SK-N-DZ (cell line): ENCODE measurements at regions not wholly inside any gene's neighbourhood (a gene's known extent, or its start where the extent isn't known, plus 50 kb on each side); places are given as distances from the start of the nearest gene placed in this dataset.

ENCODE experiments used
- DNase-seq: peaks from one replicate; pipeline ENCODE4 v3.0.0-alpha.2; 2015; ENCODE audit warnings: low spot score

GRCh38 chr1:213374369-213374768 is 323.3 kb downstream of the RPS6KC1 start:
- peak; percentile 67 for DNase-seq

DNA sequence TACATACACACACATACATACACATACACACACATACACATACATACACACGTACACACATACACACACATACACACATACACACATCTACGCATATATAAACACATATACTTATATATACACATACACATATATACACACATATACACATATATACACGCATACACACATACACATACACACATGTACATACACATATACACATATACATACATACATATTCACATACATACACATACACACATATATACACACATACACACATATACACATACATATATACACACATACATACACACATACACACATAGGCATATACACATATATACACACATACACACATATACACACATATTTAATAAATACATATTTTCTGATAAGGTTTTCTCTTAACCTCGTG is 324.0 kb downstream of the RPS6KC1 start:
- no peak for DNase-seq

DNA sequence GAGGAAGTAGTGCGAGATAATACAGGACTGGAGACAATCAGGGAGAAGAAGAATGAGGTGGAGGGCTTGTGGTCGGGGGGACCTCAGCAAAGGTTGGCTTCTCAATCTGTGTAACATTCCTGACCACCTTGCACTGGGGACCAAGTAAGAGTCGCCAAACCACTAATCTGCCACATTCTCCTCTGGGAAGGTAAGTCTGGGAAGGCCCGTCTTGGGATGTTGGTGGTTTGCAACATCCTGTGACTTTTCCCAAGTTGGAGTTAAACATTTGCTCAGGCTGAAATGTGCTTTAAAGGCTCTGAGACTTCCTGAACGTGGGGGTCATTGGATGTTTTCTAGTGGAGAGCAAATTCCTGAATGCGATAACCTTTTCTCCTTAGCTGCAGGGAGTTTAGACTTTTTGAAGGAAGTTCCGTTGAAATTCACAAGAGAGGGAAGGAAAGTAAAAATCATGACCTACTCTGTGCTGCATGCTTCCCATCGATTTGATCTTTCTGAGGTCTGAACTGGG is 325.9 kb downstream of the RPS6KC1 start:
- DNase-seq: no peak

DNA sequence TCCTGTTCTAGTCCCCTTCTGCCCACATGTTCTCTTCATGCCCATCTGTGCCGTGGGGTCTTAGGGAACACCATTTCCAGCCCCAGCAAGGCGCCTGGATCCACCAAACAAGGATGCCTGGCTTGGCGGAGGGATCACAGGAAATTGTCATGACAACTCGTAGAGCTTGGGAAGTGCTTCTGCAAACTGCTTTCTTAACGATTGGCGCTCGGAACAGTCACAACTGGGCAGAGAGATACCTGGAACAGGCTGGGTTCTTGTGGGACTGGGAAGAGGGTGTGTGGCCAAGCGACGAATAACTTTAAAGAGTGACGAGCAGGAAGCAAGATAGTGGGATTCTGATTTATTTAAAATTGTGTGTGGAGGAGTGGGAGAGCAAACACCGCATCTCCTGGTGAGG is 329.8 kb downstream of the RPS6KC1 start:
- no peak for DNase-seq

- DNase-seq: no peak
Observed at GRCh38 chr1:213381572-213382084, 330.6 kb downstream of the RPS6KC1 start.

GRCh38 chr1:213383465-213383864 is 332.4 kb downstream of the RPS6KC1 start:
- no peak for DNase-seq

DNA sequence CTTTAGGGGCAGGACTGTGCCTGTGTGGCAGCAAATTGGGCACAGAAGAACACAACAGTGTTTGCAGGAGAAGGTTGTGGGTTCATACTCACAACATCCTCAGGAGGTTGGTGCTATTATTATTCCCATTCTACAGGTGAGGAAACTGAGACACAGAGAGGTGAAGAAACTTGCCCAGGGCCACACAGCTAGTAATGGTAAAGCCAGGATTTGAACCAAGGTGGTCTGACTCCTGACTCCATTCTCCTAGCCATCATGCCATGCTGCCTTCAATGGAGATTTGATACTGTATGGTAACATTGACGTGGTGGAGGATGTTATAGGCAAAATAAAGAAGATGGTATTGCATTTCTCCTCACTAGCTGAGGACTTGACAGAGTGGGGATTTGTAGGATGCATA is 334.2 kb downstream of the RPS6KC1 start:
- DNase-seq: no peak

- DNase-seq: no peak
Observed at GRCh38 chr1:213385806-213386324, 334.8 kb downstream of the RPS6KC1 start.

GRCh38 chr1:213387380-213388015 is 336.5 kb downstream of the RPS6KC1 start:
- no peak for DNase-seq

DNA sequence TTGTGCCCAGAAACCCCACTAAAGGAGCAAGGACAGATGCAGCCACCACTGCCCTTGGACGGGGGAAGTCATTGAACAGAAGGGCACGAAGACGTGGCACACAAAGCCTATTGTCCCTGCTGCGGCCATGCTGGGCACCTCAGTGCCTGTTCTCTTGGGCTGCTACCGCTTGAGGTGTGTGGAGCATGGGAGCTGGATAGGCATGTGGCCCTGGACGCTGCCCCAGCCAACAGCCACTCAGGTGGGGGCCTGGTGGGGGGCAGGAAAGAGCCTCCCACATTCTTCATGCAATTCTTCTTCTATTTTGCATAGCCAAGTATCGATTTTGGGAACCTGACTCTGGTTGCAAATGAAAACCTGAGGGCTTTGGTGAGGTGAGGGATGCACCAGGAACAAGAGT is 337.2 kb downstream of the RPS6KC1 start:
- DNase-seq: no peak

GRCh38 chr1:213389061-213389581 is 338.1 kb downstream of the RPS6KC1 start:
- DNase-seq: no peak

DNA sequence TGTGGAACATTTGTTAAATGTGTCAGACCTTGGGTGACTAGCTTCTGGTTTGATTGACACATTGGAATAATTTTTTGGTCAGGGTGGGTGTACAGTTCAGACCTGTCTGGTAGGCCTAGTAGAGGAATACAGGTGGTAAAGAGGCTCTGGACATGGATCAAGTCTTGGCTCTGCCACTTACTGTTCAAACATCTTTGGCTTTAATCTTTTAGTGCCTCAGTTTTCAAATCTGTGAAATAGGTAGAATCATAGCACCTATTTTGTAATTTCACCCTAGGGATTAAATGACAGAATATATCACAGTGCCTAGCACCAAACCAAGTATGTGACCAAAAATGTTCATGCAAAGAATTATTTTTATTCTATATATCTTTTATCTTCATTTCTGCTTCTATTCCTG is 340.4 kb downstream of the RPS6KC1 start:
- no peak for DNase-seq

- DNase-seq: no peak
Observed at GRCh38 chr1:213393860-213394259, 342.8 kb downstream of the RPS6KC1 start.

GRCh38 chr1:213394837-213395236 is 343.8 kb downstream of the RPS6KC1 start:
- no peak for DNase-seq

GRCh38 chr1:213397638-213398037 is 346.6 kb downstream of the RPS6KC1 start:
- DNase-seq: no peak

- DNase-seq: no peak
Observed at GRCh38 chr1:213399695-213400094, 348.7 kb downstream of the RPS6KC1 start.

GRCh38 chr1:213409208-213409631 is 358.2 kb downstream of the RPS6KC1 start:
- DNase-seq: no peak

- DNase-seq: no peak
Observed at GRCh38 chr1:213409971-213410370, 358.9 kb downstream of the RPS6KC1 start.

DNA sequence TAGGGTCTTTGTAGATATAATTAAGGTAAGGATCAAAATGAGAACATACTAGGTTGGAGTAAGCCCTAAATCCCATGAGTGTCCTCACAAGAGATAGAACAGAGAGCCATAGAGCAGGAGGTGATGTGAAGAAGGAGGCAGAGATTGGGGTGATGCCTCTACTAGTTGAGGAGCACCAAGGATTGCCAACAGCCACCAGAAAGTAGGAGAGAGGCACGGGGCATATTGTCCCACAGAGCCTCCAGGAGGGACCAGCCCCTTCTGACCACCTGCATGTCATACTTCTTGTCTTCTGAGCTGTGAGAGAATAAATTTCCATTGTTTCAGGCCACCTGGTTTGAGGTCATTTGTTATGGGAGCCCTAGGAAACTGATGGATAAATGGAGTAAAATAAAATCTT is 363.3 kb downstream of the RPS6KC1 start:
- DNase-seq: no peak

GRCh38 chr1:213414911-213415310 is 363.9 kb downstream of the RPS6KC1 start:
- DNase-seq: no peak

- DNase-seq: no peak
Observed at GRCh38 chr1:213415691-213416380, 364.8 kb downstream of the RPS6KC1 start.

DNA sequence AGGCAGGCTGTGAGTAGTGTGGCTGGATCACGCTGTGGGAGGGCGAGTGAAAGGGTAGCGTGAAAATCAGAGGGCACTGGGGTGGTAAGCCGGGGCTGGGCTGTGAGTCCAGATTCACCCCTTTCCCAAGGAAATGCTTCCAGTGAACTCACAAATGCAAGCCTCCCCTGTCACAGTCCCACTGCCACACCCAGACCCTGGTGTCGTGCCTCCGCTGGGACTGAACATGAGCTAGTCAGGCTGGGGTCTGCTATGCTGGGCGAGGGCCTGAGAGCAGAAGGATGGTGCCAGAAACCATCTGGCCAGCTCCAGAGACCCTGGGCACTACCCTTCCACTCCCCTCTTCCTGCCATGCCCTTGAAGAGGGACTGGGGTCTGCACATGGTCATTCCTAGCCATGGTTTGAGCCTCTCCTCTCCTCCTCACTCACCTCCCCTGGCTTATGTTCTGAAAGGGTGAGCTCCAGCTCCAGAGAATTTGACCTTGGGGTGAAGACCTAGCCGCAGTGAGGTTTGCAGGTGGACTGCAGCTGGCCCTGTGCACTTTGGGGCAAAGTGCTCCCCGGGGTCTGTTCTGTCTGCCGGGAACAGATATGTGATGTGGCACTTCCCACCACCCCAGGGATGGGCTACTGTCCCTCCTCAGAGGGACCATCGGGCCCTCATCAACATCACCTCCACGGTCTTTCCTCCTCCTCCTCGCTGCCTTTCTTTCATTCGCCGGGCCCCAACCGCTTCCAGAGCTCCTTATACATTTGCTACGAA is 365.6 kb downstream of the RPS6KC1 start:
- DNase-seq: no peak
